Rectal smooth muscle tissue (tissue), 1 donor: ENCODE measurements at regions not wholly inside any gene's neighbourhood (a gene's known extent, or its start where the extent isn't known, plus 50 kb on each side); places are given as distances from the start of the nearest gene placed in this dataset.

Experiments used
- H3K27ac ChIP-seq: one replicate; pipeline ENCODE4 v1.7.0; 2013; ENCODE audit warnings: low read depth, low read length, inconsistent platforms
- H3K27me3 ChIP-seq: one replicate; pipeline ENCODE4 v1.7.0; 2013; ENCODE audit warnings: low read length; ENCODE audit not compliant: control insufficient read depth, insufficient read depth
- H3K36me3 ChIP-seq: one replicate; pipeline ENCODE4 v1.7.0; 2013; ENCODE audit warnings: low read length; ENCODE audit not compliant: control insufficient read depth, insufficient read depth
- H3K4me1 ChIP-seq: one replicate; pipeline ENCODE4 v1.7.0; 2013; ENCODE audit warnings: low read length; ENCODE audit not compliant: control insufficient read depth, insufficient read depth
- H3K4me3 ChIP-seq: one replicate; pipeline ENCODE4 v1.7.0; 2013; ENCODE audit warnings: low read length
- H3K9ac ChIP-seq: one replicate; pipeline ENCODE4 v1.7.0; 2013; ENCODE audit warnings: low read length

DNA sequence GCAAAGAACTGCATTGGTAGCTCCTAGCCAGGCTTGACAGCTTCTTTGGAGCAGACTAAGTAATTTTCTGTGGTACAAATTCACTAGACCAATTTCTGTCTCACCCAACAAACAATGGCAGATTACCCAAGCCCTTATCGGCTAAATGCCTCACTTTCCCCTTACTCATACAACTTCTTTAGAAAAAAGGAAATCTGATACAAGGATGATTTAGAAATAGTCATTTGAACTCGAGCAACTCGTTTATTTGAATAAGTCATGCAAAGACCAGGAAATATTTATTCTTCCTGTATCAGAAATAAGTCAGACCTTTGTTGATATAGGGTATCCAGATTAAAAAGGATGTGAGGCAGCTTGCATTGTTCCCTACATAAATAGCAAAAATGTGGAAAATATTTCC, 170.4 kb upstream of the CDH6 start:
- Histone ChIP-seq H3K4me3 (no peak overlapping the region), H3K27me3 (no peaks in the 10 kb centered on the region), H3K27ac (no peak overlapping the region), H3K9ac (no peak overlapping the region), H3K36me3 (no peaks in the 10 kb centered on the region), H3K4me1 (no peaks in the 10 kb centered on the region)

DNA sequence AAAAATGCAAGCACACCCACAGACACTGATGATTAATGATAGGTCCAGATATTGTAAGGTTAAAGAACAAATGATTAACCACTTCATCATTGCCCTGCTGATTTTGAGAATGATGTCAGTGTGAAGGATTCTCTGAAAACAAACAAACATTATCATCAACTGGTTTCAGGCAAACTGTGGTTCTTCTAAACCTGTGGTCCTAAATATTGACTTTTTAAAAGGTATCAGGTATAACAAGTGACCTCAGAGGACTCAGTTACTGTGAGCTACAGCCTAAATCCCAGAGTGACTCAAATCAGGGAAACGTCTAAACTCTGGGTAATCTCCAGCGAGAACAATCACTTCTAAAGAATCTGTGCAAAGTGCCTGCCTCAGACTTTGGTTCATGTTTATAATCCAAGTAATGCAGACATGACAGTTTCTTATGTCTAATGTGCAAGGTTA, 172.3 kb upstream of the CDH6 start:
- Histone ChIP-seq H3K4me1 (no peaks in the 10 kb centered on the region), H3K36me3 (no peaks in the 10 kb centered on the region), H3K4me3 (no peak overlapping the region), H3K27me3 (no peaks in the 10 kb centered on the region), H3K9ac (no peak overlapping the region), H3K27ac (no peak overlapping the region)

- Histone ChIP-seq H3K27me3 (no peaks in the 10 kb centered on the region), H3K4me3 (no peak overlapping the region), H3K36me3 (no peaks in the 10 kb centered on the region), H3K27ac (no peak overlapping the region), H3K4me1 (no peaks in the 10 kb centered on the region), H3K9ac (no peak overlapping the region)
Measured at GRCh38 chr5:31008231-31008630, 185.3 kb upstream of the CDH6 start.

DNA sequence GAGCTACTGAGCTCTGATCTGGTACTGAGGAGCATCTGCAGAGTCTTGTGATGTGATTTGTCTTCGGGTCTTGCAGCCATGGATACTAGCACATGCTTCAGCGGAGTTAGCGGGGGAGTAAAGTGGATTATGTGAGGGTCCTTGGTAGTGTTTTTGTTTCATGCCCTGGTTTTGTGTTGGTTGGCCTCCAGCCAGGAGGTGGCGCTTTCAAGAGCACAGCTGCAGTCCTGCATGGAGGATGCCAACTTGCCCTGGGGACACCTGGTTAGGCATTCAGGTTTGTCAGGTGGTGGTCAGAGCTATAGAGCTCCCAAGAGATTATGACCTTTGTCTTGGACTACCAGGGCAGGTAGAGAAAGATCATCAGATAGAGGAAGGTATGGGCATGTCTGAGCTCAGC, 185.8 kb upstream of the CDH6 start:
- no peaks in the 10 kb centered on the region for H3K36me3 ChIP-seq

DNA sequence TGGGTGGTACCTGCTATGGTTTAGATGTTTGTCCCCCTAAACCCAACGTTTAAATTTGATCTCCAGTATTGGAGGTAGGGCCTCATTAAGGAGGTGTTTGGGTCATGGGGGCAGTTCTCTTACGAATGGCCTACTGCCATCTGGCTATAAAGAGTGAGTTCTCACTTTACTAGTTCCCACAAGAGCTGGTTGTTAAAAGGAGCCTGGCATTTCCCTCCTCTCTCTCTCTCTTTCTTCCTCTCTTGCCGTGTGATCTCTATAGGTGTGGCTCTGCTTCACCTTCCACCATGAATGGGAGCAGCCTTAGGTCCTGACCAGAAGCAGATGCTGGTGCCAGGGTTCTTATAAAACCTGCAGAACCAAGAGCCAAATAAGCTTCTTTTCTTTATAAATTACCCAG, 193.2 kb upstream of the CDH6 start:
- Histone ChIP-seq H3K27ac (no peak overlapping the region), H3K27me3 (no peaks in the 10 kb centered on the region), H3K4me1 (no peaks in the 10 kb centered on the region), H3K36me3 (no peaks in the 10 kb centered on the region), H3K9ac (no peak overlapping the region), H3K4me3 (no peak overlapping the region)

More for the DNA sequence above, 185.8 kb upstream of the CDH6 start:
- H3K27me3 ChIP-seq, result no peaks in the 10 kb centered on the region
- no peak overlapping the region for H3K4me3 ChIP-seq
- no peaks in the 10 kb centered on the region for H3K4me1 ChIP-seq
- H3K27ac ChIP-seq, result no peak overlapping the region
- no peak overlapping the region for H3K9ac ChIP-seq

DNA sequence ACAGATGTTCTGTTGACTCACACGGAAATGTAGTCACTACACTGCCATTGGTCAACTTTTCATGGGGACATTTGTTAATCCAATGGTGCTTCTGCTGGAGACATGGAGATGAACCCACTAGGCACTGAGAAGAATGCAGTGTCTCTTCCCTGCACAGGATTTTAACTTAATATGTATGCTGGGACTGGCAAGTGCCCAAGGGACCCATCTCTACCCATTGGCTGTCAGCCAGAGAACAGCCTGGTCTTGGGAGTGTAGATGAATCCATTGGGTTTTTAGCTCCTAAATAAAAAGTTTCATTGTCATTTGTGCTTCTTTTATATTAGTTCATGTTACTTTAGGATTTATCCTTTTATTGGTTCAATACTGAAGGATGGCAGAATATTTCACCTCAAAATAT, 195.8 kb upstream of the CDH6 start:
- Histone ChIP-seq H3K27me3 (no peaks in the 10 kb centered on the region), H3K36me3 (no peaks in the 10 kb centered on the region), H3K4me1 (no peaks in the 10 kb centered on the region), H3K27ac (no peak overlapping the region), H3K9ac (no peak overlapping the region), H3K4me3 (no peak overlapping the region)

DNA sequence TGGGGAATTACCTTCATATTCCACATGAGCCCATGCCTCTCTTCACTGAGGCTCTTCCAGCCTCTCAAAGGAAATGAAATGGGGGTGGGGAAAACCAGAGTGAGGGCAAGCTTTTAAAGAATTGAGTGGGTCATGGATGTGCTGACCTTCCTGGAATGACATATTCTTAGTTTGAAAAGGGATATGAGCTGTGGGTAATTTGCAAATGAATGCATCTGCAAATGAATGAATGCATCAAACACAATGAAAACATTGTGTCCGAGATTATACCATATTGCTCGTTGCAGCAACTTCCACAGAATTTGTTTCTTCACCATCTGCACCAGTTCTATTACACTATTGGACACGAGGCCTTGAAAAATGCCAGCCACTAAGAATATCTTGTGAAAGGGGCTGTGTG, 198.6 kb upstream of the CDH6 start:
- Histone ChIP-seq H3K4me1 (no peaks in the 10 kb centered on the region), H3K27me3 (no peaks in the 10 kb centered on the region), H3K27ac (no peak overlapping the region), H3K36me3 (no peaks in the 10 kb centered on the region), H3K9ac (no peak overlapping the region), H3K4me3 (no peak overlapping the region)

DNA sequence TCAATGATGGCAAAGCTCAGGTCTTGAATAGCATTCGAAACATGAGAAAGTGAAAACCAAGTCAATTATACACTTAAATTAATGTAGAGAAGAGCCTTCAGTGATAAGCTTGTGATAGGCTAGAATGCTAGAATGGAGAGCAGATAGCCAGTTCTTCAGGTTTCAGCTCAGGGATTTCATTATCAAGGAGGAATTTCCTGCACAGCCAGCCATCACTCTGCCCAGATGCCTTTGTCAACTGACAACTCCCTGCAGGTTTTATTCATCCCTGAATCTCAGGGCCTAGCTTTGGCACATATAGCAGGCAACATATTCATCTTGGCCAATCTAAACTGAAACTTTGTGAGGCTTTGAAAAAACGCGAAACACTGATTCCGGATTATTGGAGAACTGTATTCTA, 199.3 kb upstream of the CDH6 start:
- no peaks in the 10 kb centered on the region for H3K4me1 ChIP-seq
- no peak overlapping the region for H3K27ac ChIP-seq
- no peak overlapping the region for H3K9ac ChIP-seq
- no peaks in the 10 kb centered on the region for H3K36me3 ChIP-seq
- H3K4me3 ChIP-seq, result no peak overlapping the region
- H3K27me3 ChIP-seq, result no peaks in the 10 kb centered on the region

DNA sequence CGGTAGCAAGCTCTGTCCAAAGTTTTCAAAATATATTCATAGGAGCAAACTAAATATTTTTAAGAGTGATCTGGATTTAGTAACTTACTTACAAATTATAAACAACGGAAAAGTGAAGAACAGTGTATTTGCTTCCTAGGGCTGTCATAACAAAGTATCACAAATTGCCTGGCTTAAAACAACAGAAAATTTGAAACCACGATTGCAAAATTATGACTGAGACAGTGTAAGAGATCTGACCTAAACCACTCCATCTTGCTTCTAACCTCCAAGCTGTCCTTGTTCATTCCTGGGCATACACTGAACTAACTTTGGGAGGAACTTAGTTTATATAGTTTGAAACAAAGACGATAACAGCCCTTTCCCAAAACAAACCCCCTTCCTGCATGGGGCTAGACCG, 202.0 kb upstream of the CDH6 start:
- Histone ChIP-seq H3K36me3 (no peaks in the 10 kb centered on the region), H3K4me3 (no peak overlapping the region), H3K9ac (no peak overlapping the region), H3K27me3 (no peaks in the 10 kb centered on the region), H3K4me1 (no peaks in the 10 kb centered on the region), H3K27ac (no peak overlapping the region)

GRCh38 chr5:30981576-30981975, 211.9 kb upstream of the CDH6 start:
- no peaks in the 10 kb centered on the region for H3K4me1 ChIP-seq
- no peak overlapping the region for H3K27ac ChIP-seq
- H3K9ac ChIP-seq, result no peak overlapping the region
- no peak overlapping the region for H3K4me3 ChIP-seq
- H3K36me3 ChIP-seq, result no peaks in the 10 kb centered on the region
- no peaks in the 10 kb centered on the region for H3K27me3 ChIP-seq

- Histone ChIP-seq H3K9ac (no peak overlapping the region), H3K27me3 (no peaks in the 10 kb centered on the region), H3K36me3 (no peaks in the 10 kb centered on the region), H3K4me1 (no peaks in the 10 kb centered on the region), H3K4me3 (no peak overlapping the region), H3K27ac (no peak overlapping the region)
Measured at GRCh38 chr5:30968971-30969370, 224.5 kb upstream of the CDH6 start.

DNA sequence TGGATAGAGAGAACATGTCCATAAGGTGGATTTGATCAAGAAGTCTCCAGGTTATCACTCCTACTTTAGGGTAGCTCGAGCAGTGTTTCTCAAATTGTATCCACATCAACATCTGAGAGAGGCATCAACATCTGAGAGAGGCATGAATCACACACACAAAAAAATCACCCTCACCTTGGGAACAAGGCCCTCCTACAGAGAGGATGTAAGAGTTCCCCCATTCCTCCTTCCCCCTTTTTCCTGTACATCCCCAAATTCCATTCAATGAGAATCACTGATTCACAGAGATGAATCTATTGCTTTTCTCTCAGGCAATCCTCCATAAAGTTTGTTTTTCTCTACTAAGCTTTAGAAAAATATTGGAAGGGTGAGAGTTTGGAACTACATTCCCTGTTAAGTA, 233.4 kb upstream of the CDH6 start:
- Histone ChIP-seq H3K9ac (no peak overlapping the region), H3K4me3 (no peak overlapping the region), H3K27me3 (no peaks in the 10 kb centered on the region), H3K4me1 (no peaks in the 10 kb centered on the region), H3K27ac (no peak overlapping the region), H3K36me3 (no peaks in the 10 kb centered on the region)

GRCh38 chr5:30959238-30959637, 234.2 kb upstream of the CDH6 start:
- H3K4me1 ChIP-seq, result no peaks in the 10 kb centered on the region
- no peak overlapping the region for H3K9ac ChIP-seq
- no peak overlapping the region for H3K4me3 ChIP-seq
- H3K27ac ChIP-seq, result no peak overlapping the region
- no peaks in the 10 kb centered on the region for H3K36me3 ChIP-seq
- no peaks in the 10 kb centered on the region for H3K27me3 ChIP-seq

- H3K4me3 ChIP-seq, result no peak overlapping the region
- H3K4me1 ChIP-seq, result no peaks in the 10 kb centered on the region
- H3K27ac ChIP-seq, result no peak overlapping the region
- H3K27me3 ChIP-seq, result no peaks in the 10 kb centered on the region
- no peaks in the 10 kb centered on the region for H3K36me3 ChIP-seq
- H3K9ac ChIP-seq, result no peak overlapping the region
Measured at GRCh38 chr5:30957591-30957990, 235.9 kb upstream of the CDH6 start.
